ENCODE measurements at regions not wholly inside any gene's neighbourhood (a gene's known extent, or its start where the extent isn't known, plus 50 kb on each side); places are given as distances from the start of the nearest gene placed in this dataset.
A peak's percentile ranks its signal among the peaks of the same experiment; 100 is the strongest.

GRCh38 chr22:47361247-47361646 is 598.8 kb downstream of the TBC1D22A start:
- H3K27me3 ChIP-seq, result peaks cover 0 to 3% (median 0%) of the 10 kb centered on the region in 3 donors
- H3K27ac ChIP-seq, result no peak overlapping the region
- no peak overlapping the region for H3K4me3 ChIP-seq
- DNase-seq, result no peak
- 95 to 99% (median 97%) methylated on average over 3 of the region's 3 CpGs for WGBS, 5 donors
- intact Hi-C loops (cut with DNase I; ENCODE audit: low total_unique reads), result no loop called here
- TF ChIP-seq POLR2AphosphoS5 (IDR thresholded peaks at IDR 0.05) (no peak), POLR2A (IDR thresholded peaks at IDR 0.05) (no peak), EP300 (IDR thresholded peaks at IDR 0.05) (no peak)
- TF ChIP-seq, protein P1, sequence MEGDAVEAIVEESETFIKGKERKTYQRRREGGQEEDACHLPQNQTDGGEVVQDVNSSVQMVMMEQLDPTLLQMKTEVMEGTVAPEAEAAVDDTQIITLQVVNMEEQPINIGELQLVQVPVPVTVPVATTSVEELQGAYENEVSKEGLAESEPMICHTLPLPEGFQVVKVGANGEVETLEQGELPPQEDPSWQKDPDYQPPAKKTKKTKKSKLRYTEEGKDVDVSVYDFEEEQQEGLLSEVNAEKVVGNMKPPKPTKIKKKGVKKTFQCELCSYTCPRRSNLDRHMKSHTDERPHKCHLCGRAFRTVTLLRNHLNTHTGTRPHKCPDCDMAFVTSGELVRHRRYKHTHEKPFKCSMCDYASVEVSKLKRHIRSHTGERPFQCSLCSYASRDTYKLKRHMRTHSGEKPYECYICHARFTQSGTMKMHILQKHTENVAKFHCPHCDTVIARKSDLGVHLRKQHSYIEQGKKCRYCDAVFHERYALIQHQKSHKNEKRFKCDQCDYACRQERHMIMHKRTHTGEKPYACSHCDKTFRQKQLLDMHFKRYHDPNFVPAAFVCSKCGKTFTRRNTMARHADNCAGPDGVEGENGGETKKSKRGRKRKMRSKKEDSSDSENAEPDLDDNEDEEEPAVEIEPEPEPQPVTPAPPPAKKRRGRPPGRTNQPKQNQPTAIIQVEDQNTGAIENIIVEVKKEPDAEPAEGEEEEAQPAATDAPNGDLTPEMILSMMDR (IDR thresholded peaks at IDR 0.05), result no peak
- H3K9me3 ChIP-seq, result peaks cover 0 to 26% (median 22%) of the 10 kb centered on the region in 4 donors
- H3K4me1 ChIP-seq, result no peaks in the 10 kb centered on the region
- no peaks in the 10 kb centered on the region for H3K36me3 ChIP-seq

DNA sequence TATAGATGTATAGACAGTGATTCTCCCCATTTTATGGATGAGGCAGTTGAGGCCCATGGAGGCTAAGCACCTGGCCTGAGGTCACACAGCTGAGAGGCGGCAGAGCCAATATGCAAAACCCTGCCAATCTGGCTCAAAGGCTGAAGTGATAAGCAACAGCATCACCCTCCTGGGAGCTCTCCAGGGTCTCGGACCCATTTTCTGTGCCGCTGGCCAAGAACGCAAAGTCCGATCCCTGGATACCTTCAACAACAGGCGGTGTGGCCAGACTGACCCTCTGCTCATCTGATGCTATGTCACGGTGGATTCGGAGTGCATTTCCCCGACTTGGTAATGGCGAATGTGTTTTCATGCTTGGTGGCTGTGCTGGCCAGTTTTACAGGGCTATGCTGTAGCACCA is 595.0 kb downstream of the TBC1D22A start:
- Histone ChIP-seq H3K4me1 (no peaks in the 10 kb centered on the region), H3K27me3 (peaks cover 0 to 15% (median 0%) of the 10 kb centered on the region in 3 donors), H3K27ac (no peak overlapping the region), H3K4me3 (no peak overlapping the region), H3K36me3 (no peaks in the 10 kb centered on the region), H3K9me3 (peaks cover 0 to 16% (median 11%) of the 10 kb centered on the region in 4 donors)
- DNase-seq, result no peak
- TF ChIP-seq, protein P1 (IDR thresholded peaks at IDR 0.05), result no peak
- TF ChIP-seq POLR2A (IDR thresholded peaks at IDR 0.05) (no peak), POLR2AphosphoS5 (IDR thresholded peaks at IDR 0.05) (no peak), EP300 (IDR thresholded peaks at IDR 0.05) (no peak)
- intact Hi-C loops (cut with DNase I; ENCODE audit: low total_unique reads), result no loop called here
- 87 to 95% (median 93%) methylated on average over 9 to 10 of the region's 10 CpGs for WGBS, 5 donors

DNA sequence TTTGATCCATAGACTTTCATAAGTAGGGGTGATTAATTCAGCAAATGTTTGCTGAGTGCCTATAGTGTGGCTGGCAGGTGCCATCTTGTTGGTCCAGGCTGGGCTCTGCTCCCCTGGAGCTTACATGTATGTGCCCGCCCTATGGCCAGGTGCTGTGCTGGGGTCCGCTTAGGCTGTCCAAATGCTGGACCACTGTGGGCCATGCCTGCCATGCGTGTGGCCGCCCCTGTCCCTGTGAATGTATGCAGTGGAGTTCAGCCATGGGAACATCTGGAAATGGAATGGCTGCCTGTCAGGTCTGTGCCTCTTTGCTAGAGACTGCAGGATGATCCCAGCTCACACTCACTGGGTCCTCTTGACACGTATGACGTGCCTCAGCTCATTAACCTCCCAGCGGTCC is 594.6 kb downstream of the TBC1D22A start:
- no peak for DNase-seq
- H3K36me3 ChIP-seq, result no peaks in the 10 kb centered on the region
- no peak overlapping the region for H3K4me3 ChIP-seq
- intact Hi-C loops (cut with DNase I; ENCODE audit: low total_unique reads), result no loop called here
- no peak overlapping the region for H3K27ac ChIP-seq
- H3K4me1 ChIP-seq, result no peaks in the 10 kb centered on the region
- H3K27me3 ChIP-seq, result peaks cover 0 to 19% (median 1%) of the 10 kb centered on the region in 3 donors
- TF ChIP-seq POLR2AphosphoS5 (IDR thresholded peaks at IDR 0.05) (no peak), POLR2A (IDR thresholded peaks at IDR 0.05) (no peak), EP300 (IDR thresholded peaks at IDR 0.05) (no peak)
- TF ChIP-seq, protein P1 (IDR thresholded peaks at IDR 0.05), result no peak
- 82 to 94% (median 92%) methylated on average over 7 of the region's 7 CpGs for WGBS, 5 donors
- H3K9me3 ChIP-seq, result peaks cover 0 to 16% (median 11%) of the 10 kb centered on the region in 4 donors

- H3K9me3 ChIP-seq, result peaks cover 0 to 16% (median 10%) of the 10 kb centered on the region in 4 donors
- no peak overlapping the region for H3K27ac ChIP-seq
- no peaks in the 10 kb centered on the region for H3K4me1 ChIP-seq
- DNase-seq, result peak in 1 of 2 donors; percentile 15
- 68 to 81% (median 72%) methylated on average over 4 to 5 of the region's 5 CpGs for WGBS, 5 donors
- peaks cover 0 to 24% (median 4%) of the 10 kb centered on the region in 3 donors for H3K27me3 ChIP-seq
- intact Hi-C loops (cut with DNase I; ENCODE audit: low total_unique reads), result no loop called here
- no peak overlapping the region for H3K4me3 ChIP-seq
- no peaks in the 10 kb centered on the region for H3K36me3 ChIP-seq
- TF ChIP-seq, protein P1 (IDR thresholded peaks at IDR 0.05), result no peak
- TF ChIP-seq EP300 (IDR thresholded peaks at IDR 0.05) (no peak), POLR2A (IDR thresholded peaks at IDR 0.05) (no peak), POLR2AphosphoS5 (IDR thresholded peaks at IDR 0.05) (no peak)
These were observed 594.1 kb downstream of the TBC1D22A start for GRCh38 chr22:47356511-47357011.
